ENCODE measurements at regions not wholly inside any gene's neighbourhood (a gene's known extent, or its start where the extent isn't known, plus 50 kb on each side); places are given as distances from the start of the nearest gene placed in this dataset.

GRCh38 chr5:101611039-101611438, 685.0 kb downstream of the SLCO4C1 start:
- TF ChIP-seq ZNF138 (CRISPR knock-in tag; IDR thresholded peaks at IDR 0.05; ENCODE audit: low read depth) (no peak), RXRA (CRISPR knock-in tag; IDR thresholded peaks at IDR 0.05) (no peak)
